ENCODE measurements at regions not wholly inside any gene's neighbourhood (a gene's known extent, or its start where the extent isn't known, plus 50 kb on each side); places are given as distances from the start of the nearest gene placed in this dataset.

GRCh38 chr18:74023220-74023619 lies 124.4 kb downstream of the FBXO15 start:
- DNase-seq = no peak

GRCh38 chr18:74019864-74020263 lies 127.8 kb downstream of the FBXO15 start:
- no peak for DNase-seq

GRCh38 chr18:74013955-74014354 lies 133.7 kb downstream of the FBXO15 start:
- peak; percentile 20 for DNase-seq

GRCh38 chr18:74012954-74013630 lies 134.5 kb downstream of the FBXO15 start:
- DNase-seq = peak; percentile 28

GRCh38 chr18:74006143-74006542 lies 141.5 kb downstream of the FBXO15 start:
- DNase-seq = no peak

GRCh38 chr18:74005320-74006109 lies 142.1 kb downstream of the FBXO15 start:
- DNase-seq = no peak

- DNase-seq = no peak
These were observed 155.2 kb downstream of the FBXO15 start for GRCh38 chr18:73992242-73993022.

- no peak for DNase-seq
These were observed 156.1 kb downstream of the FBXO15 start for GRCh38 chr18:73991570-73991969.

- no peak for DNase-seq
These were observed 157.4 kb downstream of the FBXO15 start for GRCh38 chr18:73990258-73990657.

GRCh38 chr18:73987247-73987980 lies 160.2 kb downstream of the FBXO15 start:
- DNase-seq = no peak

- DNase-seq = no peak
These were observed 160.9 kb downstream of the FBXO15 start for GRCh38 chr18:73986711-73987110.

- no peak for DNase-seq
These were observed 161.6 kb downstream of the FBXO15 start for GRCh38 chr18:73985855-73986625.

GRCh38 chr18:73983970-73984369 lies 163.7 kb downstream of the FBXO15 start:
- no peak for DNase-seq

GRCh38 chr18:73983496-73983895 lies 164.1 kb downstream of the FBXO15 start:
- no peak for DNase-seq

- no peak for DNase-seq
These were observed 165.8 kb downstream of the FBXO15 start for GRCh38 chr18:73981796-73982195.

- peak; percentile 88 for DNase-seq
These were observed 167.2 kb downstream of the FBXO15 start for GRCh38 chr18:73980289-73980979.

- DNase-seq = peak; percentile 68
These were observed 167.9 kb downstream of the FBXO15 start for GRCh38 chr18:73979742-73980141.

- no peak for DNase-seq
These were observed 171.2 kb downstream of the FBXO15 start for GRCh38 chr18:73976433-73976832.

- DNase-seq = no peak
These were observed 172.4 kb downstream of the FBXO15 start for GRCh38 chr18:73975266-73975665.

- no peak for DNase-seq
These were observed 173.7 kb downstream of the FBXO15 start for GRCh38 chr18:73973972-73974371.

GRCh38 chr18:73966954-73967353 lies 180.7 kb downstream of the FBXO15 start:
- DNase-seq = no peak

All from DMS53 (cell line).